H1 (cell line): ENCODE measurements at regions not wholly inside any gene's neighbourhood (a gene's known extent, or its start where the extent isn't known, plus 50 kb on each side); places are given as distances from the start of the nearest gene placed in this dataset.

Source experiments
- CTCF ChIA-PET: fragments of 300-600 bp; sonication (Branson Sonifier 250); formaldehyde crosslinking; loops from one replicate; lab custom pipeline; 2021; ENCODE audit not compliant: partially characterized antibody; lab: Charles Lee
- POLR2A ChIA-PET: fragments of 300-600 bp; sonication (Branson Sonifier 250); formaldehyde crosslinking; loops from one replicate; lab custom pipeline; 2021; ENCODE audit warnings: inconsistent platforms; ENCODE audit not compliant: partially characterized antibody; lab: Charles Lee
- DNase-seq, 2 experiments: peaks; one replicate each; pipeline versions ENCODE4 v3.0.0 to v3.0.0-alpha.2; 2010 to 2022; ENCODE audit warnings: low spot score in 2 of 2, low read depth in 1 of 2, mixed read lengths in 1 of 2
- FAIRE-seq: peaks from 2 replicates; lab custom pipeline; 2011; peaks lifted over from hg19 to GRCh38; lab: Jason Lieb, UNC
- H2AFZ ChIP-seq: 2 replicates; pipeline ENCODE4 v1.8.1; 2012; ENCODE audit warnings: low read length, inconsistent platforms
- H2AK5ac ChIP-seq: 2 replicates; pipeline ENCODE4 v1.6.1; 2013; ENCODE audit warnings: low read depth, low read length
- H2BK120ac ChIP-seq: replicated peaks from 2 replicates; pipeline ENCODE3; 2013; ENCODE audit warnings: low read depth, low read length, inconsistent platforms
- H2BK12ac ChIP-seq: 2 replicates; pipeline ENCODE4 v1.6.1; 2013; ENCODE audit warnings: low read depth, low read length
- H2BK15ac ChIP-seq: 2 replicates; pipeline ENCODE4 v1.6.1; 2013; ENCODE audit warnings: low read length
- H2BK20ac ChIP-seq: 2 replicates; pipeline ENCODE4 v1.6.1; 2013; ENCODE audit warnings: low read length
- H2BK5ac ChIP-seq: 2 replicates; pipeline ENCODE4 v1.6.1; 2013; ENCODE audit warnings: low read depth, low read length
- H3K14ac ChIP-seq: 2 replicates; pipeline ENCODE4 v1.6.1; 2013; ENCODE audit warnings: inconsistent platforms; ENCODE audit not compliant: insufficient read length
- H3K18ac ChIP-seq: 2 replicates; pipeline ENCODE4 v1.6.1; 2013; ENCODE audit warnings: low read length; ENCODE audit errors: extremely low read depth
- H3K23ac ChIP-seq: 2 replicates; pipeline ENCODE4 v1.6.1; 2013; ENCODE audit warnings: inconsistent platforms; ENCODE audit not compliant: insufficient read length
- H3K23me2 ChIP-seq: 2 replicates; pipeline ENCODE4 v1.6.1; 2013; ENCODE audit warnings: low read depth, low read length
- H3K27ac ChIP-seq: 2 replicates; pipeline ENCODE4 v1.6.1; 2011; ENCODE audit warnings: low read depth, low read length, inconsistent platforms
- H3K27me3 ChIP-seq, 4 experiments: replicated peaks in 1 of 4; 1 replicate in 1 of 4; 2 replicates in 3 of 4; pipeline versions ENCODE4 v1.6.1 to v1.8.1; 2011 to 2013; ENCODE audit warnings: low read length in 3 of 4, mild to moderate bottlenecking in 3 of 4, inconsistent platforms in 2 of 4, mixed read lengths in 2 of 4, moderate library complexity in 1 of 4; ENCODE audit not compliant: control insufficient read depth in 3 of 4, insufficient read depth in 3 of 4; ENCODE audit errors: extremely low read depth in 1 of 4
- H3K36me3 ChIP-seq, 4 experiments: 2 replicates each; pipeline versions ENCODE4 v1.6.1 to v1.8.1; 2011 to 2013; ENCODE audit warnings: mild to moderate bottlenecking in 4 of 4, low read length in 3 of 4, moderate library complexity in 2 of 4, control low read depth in 1 of 4, inconsistent platforms in 1 of 4; ENCODE audit not compliant: insufficient read depth in 4 of 4, control insufficient read depth in 2 of 4
- H3K4ac ChIP-seq: replicated peaks from 2 replicates; pipeline ENCODE3; 2013; ENCODE audit warnings: low read length, low read depth, mixed read lengths, inconsistent platforms; ENCODE audit not compliant: insufficient read length
- H3K4me1 ChIP-seq, 4 experiments: replicated peaks in 1 of 4; 1 replicate in 1 of 4; 2 replicates in 3 of 4; pipeline versions ENCODE4 v1.6.1 to v1.8.1; 2011 to 2013; ENCODE audit warnings: low read length in 3 of 4, inconsistent platforms in 2 of 4, mixed read lengths in 1 of 4; ENCODE audit not compliant: insufficient read depth in 4 of 4, control insufficient read depth in 3 of 4
- H3K4me2 ChIP-seq, 2 experiments: 2 replicates each; pipeline versions ENCODE4 v1.6.1 to v1.8.1; 2011 to 2013; ENCODE audit warnings: low read depth in 2 of 2, low read length in 2 of 2, control low read depth in 1 of 2, inconsistent platforms in 1 of 2, mild to moderate bottlenecking in 1 of 2; ENCODE audit not compliant: insufficient read depth in 1 of 2
- H3K4me3 ChIP-seq, 4 experiments: fragments of 200-600, 300-600 bp in 1 of 4; sonication (generic), shearing (Covaris generic), sonication (Bioruptor Twin) in 1 of 4; 2 replicates each; pipeline versions ENCODE4 v1.5.1 to v1.8.1; 2011 to 2016; ENCODE audit warnings: low read length in 4 of 4, low read depth in 3 of 4, control low read depth in 2 of 4, inconsistent platforms in 2 of 4, mild to moderate bottlenecking in 2 of 4, mixed read lengths in 1 of 4, moderate library complexity in 1 of 4; ENCODE audit not compliant: insufficient read depth in 2 of 4; ENCODE audit errors: extremely low read depth in 1 of 4
- H3K56ac ChIP-seq: replicated peaks from 2 replicates; pipeline ENCODE3; 2013; ENCODE audit warnings: low read depth, mild to moderate bottlenecking, mixed read lengths, low read length, inconsistent platforms; ENCODE audit not compliant: insufficient read length
- H3K79me1 ChIP-seq: 2 replicates; pipeline ENCODE4 v1.6.1; 2013; ENCODE audit warnings: low read depth, low read length, control low read depth
- H3K79me2 ChIP-seq, 2 experiments: 2 replicates each; pipeline versions ENCODE4 v1.6.1 to v1.8.1; 2012 to 2013; ENCODE audit warnings: low read length in 2 of 2, mild to moderate bottlenecking in 2 of 2, inconsistent platforms in 1 of 2; ENCODE audit not compliant: insufficient read depth in 2 of 2, control insufficient read depth in 1 of 2
- H3K9ac ChIP-seq, 4 experiments: replicated peaks in 1 of 4; 1 replicate in 1 of 4; 2 replicates in 3 of 4; pipeline versions ENCODE4 v1.6.1 to v1.8.1; 2011 to 2013; ENCODE audit warnings: low read depth in 3 of 4, low read length in 3 of 4, control low read depth in 2 of 4, mild to moderate bottlenecking in 2 of 4, moderate library complexity in 2 of 4, inconsistent platforms in 1 of 4; ENCODE audit errors: extremely low read depth in 1 of 4
- H3K9me3 ChIP-seq, 2 experiments: 2 replicates each; pipeline versions ENCODE4 v1.6.1 to v1.8.1; 2012 to 2013; ENCODE audit warnings: mild to moderate bottlenecking in 2 of 2, moderate library complexity in 2 of 2, control low read depth in 1 of 2, inconsistent platforms in 1 of 2, low read depth in 1 of 2, low read length in 1 of 2, mixed read lengths in 1 of 2; ENCODE audit not compliant: insufficient read depth in 2 of 2
- H4K20me1 ChIP-seq, 2 experiments: replicated peaks in 1 of 2; 2 replicates each; pipeline versions ENCODE3 to v1.8.1; 2011 to 2013; ENCODE audit warnings: inconsistent platforms in 2 of 2, low read length in 2 of 2, mild to moderate bottlenecking in 1 of 2; ENCODE audit not compliant: insufficient read depth in 2 of 2, control insufficient read depth in 1 of 2
- H4K5ac ChIP-seq: 2 replicates; pipeline ENCODE4 v1.6.1; 2013; ENCODE audit warnings: low read length, low read depth, mixed read lengths, inconsistent platforms; ENCODE audit not compliant: insufficient read length
- H4K8ac ChIP-seq: 2 replicates; pipeline ENCODE4 v1.8.0; 2013; ENCODE audit warnings: mild to moderate bottlenecking, moderate library complexity, low read length, inconsistent platforms; ENCODE audit not compliant: insufficient read depth; ENCODE audit errors: extremely low read depth
- H4K91ac ChIP-seq: replicated peaks from 2 replicates; pipeline ENCODE3; 2013; ENCODE audit warnings: low read length, mixed read lengths, inconsistent platforms; ENCODE audit not compliant: insufficient read length
- ASH2L ChIP-seq: fragments of 200-600, 300-600 bp; sonication (generic); IDR thresholded peaks from one replicate; pipeline ENCODE4 v1.7.1; 2017; ENCODE audit warnings: low read length
- ATF2 ChIP-seq: IDR thresholded peaks from 2 replicates; pipeline ENCODE4 v1.6.1; 2012; ENCODE audit warnings: low read length, inconsistent platforms
- CHD1 ChIP-seq: IDR thresholded peaks from 2 replicates; pipeline ENCODE4 v1.6.1; 2012; ENCODE audit warnings: low read depth, low read length, improper control_type of control experiment
- GTF2F1 ChIP-seq: IDR thresholded peaks from 2 replicates; pipeline ENCODE4 v1.6.1; 2012; ENCODE audit warnings: low read depth, low read length, improper control_type of control experiment, borderline replicate concordance
- JUN ChIP-seq: IDR thresholded peaks from 2 replicates; pipeline ENCODE4 v1.6.1; 2011; ENCODE audit warnings: low read depth, mild to moderate bottlenecking, improper control_type of control experiment, low read length
- KDM1A ChIP-seq: fragments of 200-600, 300-600 bp; sonication (generic); IDR thresholded peaks from 2 replicates; pipeline ENCODE4 v1.7.1; 2016; ENCODE audit warnings: mild to moderate bottlenecking, low read length, borderline replicate concordance
- PHF8 ChIP-seq: fragments of 200-600 bp; sonication (generic); conservative IDR thresholded peaks from 2 replicates; pipeline ENCODE4 v1.7.1; 2012; ENCODE audit warnings: low read depth, mild to moderate bottlenecking, inconsistent platforms, low read length, moderate library complexity
- RAD21 ChIP-seq, 2 experiments: IDR thresholded peaks in 1 of 2; conservative IDR thresholded peaks in 1 of 2; 2 replicates each; pipeline ENCODE4 v1.6.1; 2011; ENCODE audit warnings: low read depth in 2 of 2, low read length in 2 of 2, improper control_type of control experiment in 1 of 2, inconsistent platforms in 1 of 2, mild to moderate bottlenecking in 1 of 2, moderate library complexity in 1 of 2
- RNF2 ChIP-seq: fragments of 200-900, 300-1000 bp; sonication (generic); IDR thresholded peaks from 2 replicates; pipeline ENCODE4 v1.7.1; 2016; ENCODE audit warnings: borderline replicate concordance, low read depth, mild to moderate bottlenecking, antibody characterized with exemption, low read length; ENCODE audit not compliant: poor library complexity, severe bottlenecking; ENCODE audit errors: missing control alignments
- WGBS, 2 experiments: shearing (Covaris generic) in 1 of 2; methylation state at CpG; one replicate each; pipeline versions ENCODE4 v1.1.6 to v1.1.7; 2013 to 2015; ENCODE audit warnings: low lambda C conversion rate in 2 of 2, mixed read lengths in 2 of 2, inconsistent platforms in 1 of 2, low coverage in 1 of 2, missing lambda C conversion rate in 1 of 2; ENCODE audit not compliant: insufficient replicate concordance in 2 of 2, insufficient coverage in 1 of 2, insufficient read length in 1 of 2; ENCODE audit errors: extremely low coverage in 1 of 2, missing lambda C conversion rate in 1 of 2; 5-methylcytosine and 5-hydroxymethylcytosine counted together

DNA sequence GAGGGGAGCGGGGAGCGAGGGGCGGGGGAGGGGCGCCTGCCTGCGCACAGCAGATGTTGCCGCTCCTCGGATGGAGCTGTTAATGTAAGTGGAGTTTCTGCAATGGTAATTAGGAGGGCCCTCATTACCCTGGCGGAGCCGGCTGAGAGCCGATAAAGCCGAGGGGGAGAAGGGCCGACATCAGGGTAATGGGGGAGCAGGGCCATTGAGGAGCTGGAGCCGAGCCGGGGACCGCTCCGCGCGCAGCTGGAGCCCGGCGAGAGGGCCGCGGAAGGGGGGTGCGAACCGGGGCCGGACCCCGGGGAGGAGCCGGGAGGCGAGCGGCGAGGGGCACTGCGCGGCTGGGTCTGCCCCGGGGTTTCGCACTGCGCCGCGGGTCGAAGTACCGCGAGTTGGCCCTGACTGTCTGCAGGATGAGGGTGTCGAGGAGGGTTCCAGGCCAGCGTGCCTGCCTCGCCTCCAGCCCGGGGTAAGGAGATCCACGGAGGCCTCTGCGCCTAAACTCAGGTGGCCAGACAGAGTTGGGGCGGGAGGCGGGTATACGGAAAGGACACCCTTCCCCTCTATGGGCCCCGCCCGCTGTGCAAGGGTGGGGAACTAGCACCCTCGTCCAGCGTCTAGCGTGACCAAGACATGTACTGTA lies 55.0 kb upstream of the LBX1 start:
- H2BK20ac ChIP-seq, result peak overlapping the region; percentile 24; the same call in 1 of the 2 replicates
- peak overlapping the region; percentile 72; the same call in 1 of the 2 replicates for H2BK15ac ChIP-seq
- peaks cover 34 to 73% (median 64%) of the 10 kb centered on the region in 4 experiments for H3K27me3 ChIP-seq
- H3K27ac ChIP-seq, result no peak overlapping the region
- H2AK5ac ChIP-seq, result no peak overlapping the region
- peak overlapping the region; percentile 41; the same call in 1 of the 2 replicates for H4K8ac ChIP-seq
- no peaks in the 10 kb centered on the region for H3K36me3 ChIP-seq
- no peak overlapping the region for H4K91ac ChIP-seq
- no peak overlapping the region for H3K56ac ChIP-seq
- peaks cover 28 to 44% (median 33%) of the 10 kb centered on the region in 4 experiments for H3K4me1 ChIP-seq
- H3K23me2 ChIP-seq, result peaks cover 11% of the 10 kb centered on the region; the same call in 1 of the 2 replicates
- H3K4me3 ChIP-seq, result peak overlapping the region; percentile 33 to 71 (median 48); a peak in 7 of 8 replicates
- peak overlapping the region; percentile 96; the same call in 1 of the 2 replicates for H2BK12ac ChIP-seq
- H2BK120ac ChIP-seq, result peak overlapping the region; percentile 16
- H3K79me1 ChIP-seq, result no peaks in the 10 kb centered on the region
- ChIA-PET POLR2A (interaction anchor here (0.6 to 1.4 kb wide), 7 partner anchors 11 to 141 kb away, joined by 3 to 4 read pairs (median 3); no protein-coding TSS in a partner anchor), CTCF (interaction anchor here (0.6 to 11.0 kb wide), 13 partner anchors 10 to 594 kb away, joined by 3 to 317 read pairs (median 5); partner anchors contain the start of gene LBX1)
- H4K20me1 ChIP-seq, result peaks cover 0 to 1% of the 10 kb centered on the region in 2 experiments
- no peak overlapping the region for H3K23ac ChIP-seq
- no peak overlapping the region for H4K5ac ChIP-seq
- no peaks in the 10 kb centered on the region for H3K79me2 ChIP-seq
- H3K14ac ChIP-seq, result no peak overlapping the region
- peak in 1 of 2 experiments; percentile 70 for DNase-seq
- H3K18ac ChIP-seq, result peak overlapping the region; percentile 73; the same call in 1 of the 2 replicates
- 1% methylated on average over 35 of the region's 54 CpGs; no CpG with 5 or more reads in 1 of the 2 experiments for WGBS, 2 experiments
- H2AFZ ChIP-seq, result no peak overlapping the region
- no peaks in the 10 kb centered on the region for H3K9me3 ChIP-seq
- no peak overlapping the region for H3K4ac ChIP-seq
- FAIRE-seq, result no peak
- H3K9ac ChIP-seq, result peak overlapping the region in 1 of 4 experiments; percentile 38; a peak in 1 of 7 replicates
- no peak overlapping the region for H2BK5ac ChIP-seq
- H3K4me2 ChIP-seq, result peak overlapping the region; percentile 82 to 86
- TF ChIP-seq GTF2F1 (no peak), RNF2 (peak; percentile 59), CHD1 (no peak), RAD21 (IDR thresholded peaks at IDR 0.05 in 1 of 2, conservative IDR thresholded peaks at IDR 0.05 in 1 of 2; ENCODE audit: low read depth in 2 of 2, low read length in 2 of 2) (no peak), KDM1A (no peak), ATF2 (no peak), ASH2L (peak; percentile 82), JUN (no peak), PHF8 (no peak)
